ENCODE measurements at regions not wholly inside any gene's neighbourhood (a gene's known extent, or its start where the extent isn't known, plus 50 kb on each side); places are given as distances from the start of the nearest gene placed in this dataset.

DNA sequence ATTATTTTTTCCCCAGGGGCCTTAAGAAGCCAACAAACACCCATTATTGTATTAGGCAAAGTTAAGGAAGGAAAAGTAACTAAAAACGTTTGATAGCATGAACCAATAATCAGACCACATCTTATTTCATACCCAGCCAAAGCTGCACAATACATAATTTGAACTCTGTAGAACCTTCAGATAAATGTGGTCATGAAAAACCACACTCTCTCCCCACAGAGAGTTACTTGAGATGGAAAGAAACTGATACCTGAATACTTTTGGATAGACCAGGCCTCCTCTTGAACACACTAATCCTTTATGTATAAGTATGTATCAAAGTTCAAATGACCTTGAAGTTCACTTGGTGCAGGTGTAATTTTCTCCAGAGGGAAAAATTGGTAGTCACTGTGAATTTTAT lies 146.6 kb upstream of the FAM13C start:
- H3K27me3 ChIP-seq (ENCODE audit: control insufficient read depth in 1 of 2, insufficient read depth in 2 of 2, low read length in 2 of 2) = no peaks in the 10 kb centered on the region
- no peak overlapping the region for H3K4me3 ChIP-seq (ENCODE audit: low read length)
- ATAC-seq (ENCODE audit: poor library complexity) (no peak), DNase-seq (no peak)
- H3K27ac ChIP-seq (ENCODE audit: low read depth in 1 of 2, low read length in 2 of 2) = no peak overlapping the region
- H3K36me3 ChIP-seq (ENCODE audit: insufficient read depth, low read length) = no peaks in the 10 kb centered on the region
- TF ChIP-seq CTCF (IDR thresholded peaks at IDR 0.05) = no peak
- H3K9me3 ChIP-seq (ENCODE audit: control insufficient read depth in 1 of 2, insufficient read depth in 1 of 2, low read length in 2 of 2) = no peaks in the 10 kb centered on the region
- H3K9me3 Mint-ChIP-seq = no peaks in the 10 kb centered on the region
- intact Hi-C loops (cut with DNase I, micrococcal nuclease) = no loop called here
- no peaks in the 10 kb centered on the region for H3K27me3 Mint-ChIP-seq
- H3K4me3 Mint-ChIP-seq = no peak overlapping the region
- H3K4me1 Mint-ChIP-seq (ENCODE audit: low read depth) = no peaks in the 10 kb centered on the region
- ChIA-PET POLR2A (no interaction called here), CTCF (interaction anchor here (0.7 kb wide), 1 partner anchor 12 kb away, joined by 3 read pairs; no protein-coding TSS in a partner anchor)
- H3K27ac Mint-ChIP-seq = no peak overlapping the region
- H3K36me3 Mint-ChIP-seq (ENCODE audit: low read depth) = no peaks in the 10 kb centered on the region
- no peaks in the 10 kb centered on the region for H3K4me1 ChIP-seq (ENCODE audit: insufficient read depth, low read length)

DNA sequence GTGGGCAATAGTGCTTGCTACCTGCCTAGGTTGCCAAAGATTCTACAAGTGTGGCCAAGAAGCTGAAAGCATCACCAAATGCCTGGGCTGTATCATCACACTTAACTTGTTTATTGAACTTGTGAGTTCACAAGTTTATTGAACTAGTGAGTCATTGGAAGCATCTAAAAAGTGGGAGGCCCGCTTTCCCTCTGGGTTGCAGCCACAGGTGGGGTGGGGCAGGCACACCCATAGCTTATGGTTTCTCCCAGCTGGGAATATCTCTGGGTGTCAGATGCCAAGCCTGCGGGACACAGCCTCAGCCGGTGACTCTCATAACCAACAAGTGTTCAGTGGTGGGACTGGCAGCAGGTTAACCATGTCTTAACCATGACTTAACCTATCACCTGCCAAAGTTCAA lies 145.9 kb upstream of the FAM13C start:
- H3K4me1 Mint-ChIP-seq (ENCODE audit: low read depth) = no peaks in the 10 kb centered on the region
- no peak for ATAC-seq (ENCODE audit: poor library complexity)

DNA sequence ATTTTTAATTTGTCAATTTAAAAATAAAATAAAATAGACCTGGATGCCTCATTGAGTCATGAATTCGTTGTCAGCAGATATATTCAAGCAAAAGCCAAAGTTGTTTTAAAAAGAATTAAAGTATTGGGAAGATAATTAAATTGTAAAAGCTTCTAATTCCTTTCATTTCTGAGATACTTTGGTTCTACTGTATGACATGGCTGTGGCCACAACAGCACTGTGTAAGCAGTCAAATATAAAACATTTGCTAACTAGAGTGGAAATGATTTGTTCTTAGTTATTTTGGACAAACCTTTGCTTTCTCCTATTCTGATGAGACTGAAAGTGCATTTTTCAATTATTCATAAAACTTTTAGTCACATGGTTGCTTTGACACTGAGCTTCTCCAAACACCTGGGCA lies 143.6 kb upstream of the FAM13C start:
- no peaks in the 10 kb centered on the region for H3K4me1 Mint-ChIP-seq (ENCODE audit: low read depth)
- no peak overlapping the region for H3K27ac Mint-ChIP-seq
- Histone ChIP-seq H3K27me3 (ENCODE audit: control insufficient read depth in 1 of 2, insufficient read depth in 2 of 2, low read length in 2 of 2) (no peaks in the 10 kb centered on the region), H3K9me3 (ENCODE audit: control insufficient read depth in 1 of 2, insufficient read depth in 1 of 2, low read length in 2 of 2) (no peaks in the 10 kb centered on the region), H3K4me3 (ENCODE audit: low read length) (no peak overlapping the region), H3K36me3 (ENCODE audit: insufficient read depth, low read length) (no peaks in the 10 kb centered on the region), H3K4me1 (ENCODE audit: insufficient read depth, low read length) (no peaks in the 10 kb centered on the region), H3K27ac (ENCODE audit: low read depth in 1 of 2, low read length in 2 of 2) (no peak overlapping the region)
- no peak for DNase-seq
- no peaks in the 10 kb centered on the region for H3K36me3 Mint-ChIP-seq (ENCODE audit: low read depth)
- no peak for TF ChIP-seq CTCF (IDR thresholded peaks at IDR 0.05)
- H3K9me3 Mint-ChIP-seq = no peaks in the 10 kb centered on the region
- H3K27me3 Mint-ChIP-seq = no peaks in the 10 kb centered on the region
- ChIA-PET POLR2A (no interaction called here), CTCF (no interaction called here)
- ATAC-seq (ENCODE audit: poor library complexity) = no peak
- intact Hi-C loops (cut with DNase I, micrococcal nuclease) = no loop called here
- H3K4me3 Mint-ChIP-seq = no peak overlapping the region

More for the DNA sequence above, 145.9 kb upstream of the FAM13C start:
- no peak for DNase-seq
- H3K4me3 ChIP-seq (ENCODE audit: low read length) = no peak overlapping the region
- Mint-ChIP-seq H3K27me3 (no peaks in the 10 kb centered on the region), H3K4me3 (no peak overlapping the region), H3K27ac (no peak overlapping the region), H3K9me3 (no peaks in the 10 kb centered on the region), H3K36me3 (ENCODE audit: low read depth) (no peaks in the 10 kb centered on the region)
- no peaks in the 10 kb centered on the region for H3K9me3 ChIP-seq (ENCODE audit: control insufficient read depth in 1 of 2, insufficient read depth in 1 of 2, low read length in 2 of 2)
- no peaks in the 10 kb centered on the region for H3K4me1 ChIP-seq (ENCODE audit: insufficient read depth, low read length)
- intact Hi-C loops (cut with DNase I, micrococcal nuclease) = no loop called here
- H3K27me3 ChIP-seq (ENCODE audit: control insufficient read depth in 1 of 2, insufficient read depth in 2 of 2, low read length in 2 of 2) = no peaks in the 10 kb centered on the region
- ChIA-PET POLR2A (no interaction called here), CTCF (no interaction called here)
- H3K36me3 ChIP-seq (ENCODE audit: insufficient read depth, low read length) = no peaks in the 10 kb centered on the region
- no peak overlapping the region for H3K27ac ChIP-seq (ENCODE audit: low read depth in 1 of 2, low read length in 2 of 2)
- no peak for TF ChIP-seq CTCF (IDR thresholded peaks at IDR 0.05)
